ENCODE measurements at regions not wholly inside any gene's neighbourhood (a gene's known extent, or its start where the extent isn't known, plus 50 kb on each side); places are given as distances from the start of the nearest gene placed in this dataset.

DNA sequence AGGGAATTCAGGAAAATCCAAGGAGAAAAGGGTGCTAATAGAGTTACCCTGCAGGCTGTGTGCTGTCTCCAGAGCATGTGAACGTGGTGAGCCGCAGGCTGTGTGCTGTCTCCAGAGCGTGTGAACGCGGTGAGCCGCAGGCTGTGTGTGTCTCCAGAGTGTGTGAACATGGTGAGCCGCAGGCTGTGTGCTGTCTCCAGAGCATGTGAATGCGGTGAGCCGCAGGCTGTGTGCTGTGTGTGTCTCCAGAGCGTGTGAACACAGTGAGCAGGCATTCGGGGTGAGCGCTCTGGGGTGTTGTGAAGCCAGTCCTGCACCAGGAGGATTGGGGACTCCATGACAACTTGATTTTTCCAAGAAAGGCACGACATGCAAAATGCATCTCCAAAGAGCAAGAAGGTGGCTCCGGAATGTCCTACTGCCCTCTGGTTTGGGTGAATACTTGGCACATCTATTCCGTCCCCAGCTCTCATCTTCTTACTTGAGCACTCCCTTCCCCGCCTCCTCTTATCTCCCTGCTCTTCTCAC is 407.9 kb upstream of the SHH start:
- in situ Hi-C loops (cut with HindIII; ENCODE audit: low sequenced_read_pairs) = no loop called here
- DNase-seq (ENCODE audit: low spot score) = no peak

DNA sequence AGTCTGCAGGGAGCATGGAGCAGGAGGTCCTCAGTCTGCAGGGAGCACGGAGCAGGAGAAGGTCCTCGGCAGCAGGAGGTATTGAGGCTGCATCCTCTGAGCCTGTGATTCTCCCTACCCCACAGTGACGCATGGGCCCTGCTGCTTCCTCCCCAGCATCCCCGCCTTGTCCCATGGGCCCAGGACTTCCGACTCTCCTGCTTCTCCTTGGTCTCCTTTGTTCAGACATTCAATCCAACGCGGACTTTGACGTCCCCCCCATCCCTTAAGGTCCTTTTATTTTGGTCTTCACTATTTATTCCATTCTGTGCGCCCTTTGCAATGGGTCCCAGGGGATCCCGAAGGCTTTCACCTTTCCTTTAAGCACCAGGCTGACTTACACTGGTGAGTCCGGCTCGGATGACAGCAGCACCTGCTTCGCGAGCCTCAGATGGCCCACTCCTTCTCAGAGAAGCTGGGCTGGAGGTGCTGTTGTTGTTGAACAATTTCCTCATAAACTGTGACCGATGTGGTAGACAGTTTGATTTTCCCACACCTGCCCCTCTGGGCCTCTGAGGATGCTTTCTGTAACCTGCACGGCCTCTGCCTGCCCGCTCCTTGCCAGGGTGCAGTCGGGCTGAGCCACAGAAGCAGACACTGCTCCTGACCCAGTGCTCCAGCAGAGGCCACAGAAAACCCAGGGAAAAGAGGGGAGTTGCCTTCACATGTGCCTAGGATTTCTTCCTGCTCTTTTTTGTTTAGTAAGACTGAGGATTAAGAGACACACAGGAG is 407.2 kb upstream of the SHH start:
- in situ Hi-C loops (cut with HindIII; ENCODE audit: low sequenced_read_pairs) = no loop called here
- DNase-seq (ENCODE audit: low spot score) = no peak

DNA sequence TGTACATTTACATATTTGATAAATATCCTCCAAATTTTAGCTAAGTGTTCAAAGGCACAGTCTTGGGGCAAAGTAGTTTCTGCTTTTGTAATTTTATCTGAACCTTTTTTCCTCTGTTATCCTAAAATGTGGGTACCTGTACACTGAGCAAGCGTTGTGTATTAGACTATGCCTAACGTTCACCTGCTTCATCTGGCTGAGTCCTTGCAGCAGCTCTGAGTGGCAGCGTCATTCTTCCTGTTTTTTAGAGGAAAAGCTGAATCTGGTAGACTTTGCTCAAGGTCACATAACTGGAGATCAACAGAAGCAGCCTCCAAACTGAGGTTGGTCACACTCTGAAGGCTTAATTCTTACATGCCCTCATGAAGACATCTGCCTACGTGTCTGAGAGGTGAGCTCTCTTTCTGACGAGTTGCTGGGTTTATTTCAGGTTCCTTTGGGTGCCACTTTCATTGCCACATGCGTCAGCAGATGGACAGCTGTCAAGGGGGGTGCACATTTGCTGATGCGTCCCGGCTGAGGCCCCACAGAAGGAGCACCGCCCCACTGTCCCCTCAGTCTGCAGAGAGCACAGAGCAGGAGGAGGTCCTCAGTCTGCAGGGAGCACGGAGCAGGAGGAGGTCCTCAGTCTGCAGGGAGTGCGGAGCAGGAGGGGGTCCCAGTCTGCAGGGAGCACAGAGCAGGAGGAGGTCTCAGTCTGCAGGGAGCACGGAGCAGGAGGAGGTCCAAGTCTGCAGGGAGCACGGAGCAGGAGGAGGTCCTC is 406.5 kb upstream of the SHH start:
- DNase-seq (ENCODE audit: low spot score) = no peak
- in situ Hi-C loops (cut with HindIII; ENCODE audit: low sequenced_read_pairs) = no loop called here

DNA sequence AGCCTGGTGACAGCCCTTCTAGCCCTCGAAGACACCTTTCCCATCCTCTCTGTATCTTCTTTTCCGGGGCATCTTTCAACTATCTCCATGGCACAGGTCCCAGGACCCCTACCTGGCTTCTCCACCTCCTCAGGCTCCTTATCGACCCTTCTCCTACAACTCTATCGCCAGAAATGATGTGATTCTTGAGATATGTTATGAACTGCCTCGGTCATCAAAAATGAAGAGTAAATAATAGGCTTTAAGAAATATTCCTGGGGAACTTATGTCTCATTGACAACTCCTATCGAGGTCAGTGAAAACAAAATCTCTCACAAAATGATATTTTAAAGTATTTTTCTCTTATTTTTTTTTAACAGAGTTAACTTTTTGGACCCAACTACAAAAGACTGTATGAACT is 405.5 kb upstream of the SHH start:
- in situ Hi-C loops (cut with HindIII; ENCODE audit: low sequenced_read_pairs) = no loop called here
- DNase-seq (ENCODE audit: low spot score) = no peak

DNA sequence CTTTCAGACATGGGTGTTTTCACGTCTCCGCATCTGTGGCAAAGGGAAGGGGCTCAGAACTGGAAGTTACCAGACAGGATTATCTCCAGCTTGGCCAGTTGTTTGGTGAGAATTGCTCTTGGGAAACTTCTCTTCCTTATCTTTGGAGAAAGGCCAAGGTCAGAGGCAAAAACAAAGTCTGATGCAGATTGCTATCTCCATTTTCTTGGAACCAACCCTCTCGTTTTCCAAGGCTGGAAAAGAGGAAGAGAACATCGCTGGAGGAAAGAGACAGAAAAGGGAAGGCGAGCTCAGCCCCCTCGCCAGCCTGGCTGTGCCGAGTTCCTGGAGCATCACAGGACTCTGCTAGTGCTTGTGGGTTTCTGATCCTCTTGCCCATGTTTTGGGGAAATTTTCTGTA is 396.8 kb upstream of the SHH start:
- DNase-seq (ENCODE audit: low spot score) = no peak
- in situ Hi-C loops (cut with HindIII; ENCODE audit: low sequenced_read_pairs) = no loop called here

DNA sequence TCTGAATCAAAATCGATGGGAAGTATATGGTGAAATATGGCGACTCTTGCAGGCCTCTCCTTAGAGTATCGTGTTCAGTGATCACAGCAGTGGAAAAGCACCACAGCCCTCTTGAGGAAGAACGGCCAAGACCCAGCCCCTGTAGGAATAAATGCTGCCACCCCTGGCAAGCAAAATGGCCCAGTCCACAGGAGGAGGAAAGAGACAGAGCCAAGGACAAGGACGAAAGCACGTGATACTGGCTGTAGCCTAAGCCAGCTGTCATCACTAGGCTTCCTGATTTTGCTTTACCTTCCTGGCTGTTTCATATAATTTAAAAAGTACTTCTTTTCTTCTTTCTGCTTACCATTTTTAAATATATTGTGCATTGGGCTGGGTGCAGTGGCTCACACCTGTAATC is 395.0 kb upstream of the SHH start:
- in situ Hi-C loops (cut with HindIII; ENCODE audit: low sequenced_read_pairs) = no loop called here
- DNase-seq (ENCODE audit: low spot score) = no peak

DNA sequence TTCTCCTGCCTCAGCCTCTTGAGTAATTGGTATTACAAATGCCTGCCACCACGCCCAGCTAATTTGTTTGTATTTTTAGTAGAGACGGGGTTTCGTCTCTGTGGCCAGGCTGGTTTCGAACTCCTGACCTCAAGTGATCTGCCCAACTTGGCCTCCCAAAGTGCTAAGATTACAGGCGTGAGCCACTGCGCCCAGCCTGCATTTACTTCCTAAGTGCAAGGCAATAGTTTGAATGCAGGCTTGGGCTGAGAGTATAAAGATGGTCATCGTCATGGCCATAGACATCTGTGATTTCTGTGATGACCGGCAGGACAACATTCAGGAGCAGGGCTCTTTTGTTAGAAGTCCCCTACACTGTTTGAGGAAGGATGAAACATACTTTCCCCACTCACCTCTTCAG is 393.9 kb upstream of the SHH start:
- DNase-seq (ENCODE audit: low spot score) = no peak
- in situ Hi-C loops (cut with HindIII; ENCODE audit: low sequenced_read_pairs) = no loop called here

DNA sequence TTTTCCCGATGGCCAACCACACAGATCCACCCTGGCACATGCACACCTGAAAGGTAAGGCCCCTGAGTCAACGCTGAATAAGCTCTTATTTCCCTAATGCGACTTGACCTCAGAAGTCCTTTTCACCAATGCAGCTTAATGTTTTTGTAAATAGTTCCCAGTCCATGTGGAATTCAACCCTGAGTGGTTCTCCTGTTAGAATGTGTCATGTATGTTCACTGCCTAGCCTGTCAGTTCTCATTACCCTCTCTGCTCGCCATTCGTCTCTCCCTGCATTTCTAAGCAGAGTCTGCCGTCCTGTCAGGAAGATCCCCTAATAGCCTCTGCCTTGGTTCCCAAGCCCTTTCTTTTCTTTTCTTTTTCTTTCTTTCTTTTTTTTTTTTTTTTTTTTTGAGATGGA is 392.6 kb upstream of the SHH start:
- no peak for DNase-seq (ENCODE audit: low spot score)
- in situ Hi-C loops (cut with HindIII; ENCODE audit: low sequenced_read_pairs) = no loop called here

DNA sequence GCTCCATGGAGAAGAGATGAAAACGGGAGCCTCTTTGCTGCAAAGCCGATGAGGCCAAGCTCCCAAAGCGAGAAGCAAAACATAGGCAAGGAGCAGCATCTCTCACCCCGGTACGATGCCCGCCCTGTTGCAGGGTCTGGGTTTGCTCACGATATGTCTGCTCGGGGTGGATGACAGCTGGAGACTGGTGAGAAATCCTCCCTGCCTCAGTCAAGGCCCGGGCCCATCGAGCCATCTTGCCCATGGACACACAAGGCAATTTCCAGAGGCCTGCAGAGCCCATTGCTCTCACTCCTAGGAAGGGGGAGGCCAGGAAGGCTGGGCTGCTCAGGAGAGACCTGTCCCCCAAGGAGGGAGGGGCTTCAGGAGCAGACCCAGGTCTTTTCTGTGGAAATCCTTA is 391.7 kb upstream of the SHH start:
- DNase-seq (ENCODE audit: low spot score) = no peak
- in situ Hi-C loops (cut with HindIII; ENCODE audit: low sequenced_read_pairs) = no loop called here

DNA sequence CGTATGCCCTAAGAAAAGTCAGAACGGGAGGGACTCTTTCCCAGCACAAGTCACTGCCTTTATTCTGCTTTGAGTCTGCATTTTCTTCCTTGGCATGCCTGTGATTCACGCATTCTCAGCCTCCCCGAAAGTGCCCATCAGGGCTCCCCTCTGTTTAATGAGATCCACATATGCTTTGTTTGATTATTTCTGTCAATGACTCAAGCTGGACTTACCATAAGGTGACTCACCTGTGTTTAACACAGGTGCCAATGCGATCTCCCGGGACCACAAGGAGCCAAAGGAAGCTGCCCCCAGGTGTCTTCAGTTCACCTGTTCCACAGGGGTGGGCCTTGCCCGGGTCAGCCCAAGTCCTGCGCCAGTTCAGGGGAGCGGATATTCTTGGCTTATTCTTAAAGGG is 386.0 kb upstream of the SHH start:
- DNase-seq (ENCODE audit: low spot score) = no peak
- in situ Hi-C loops (cut with HindIII; ENCODE audit: low sequenced_read_pairs) = no loop called here

DNA sequence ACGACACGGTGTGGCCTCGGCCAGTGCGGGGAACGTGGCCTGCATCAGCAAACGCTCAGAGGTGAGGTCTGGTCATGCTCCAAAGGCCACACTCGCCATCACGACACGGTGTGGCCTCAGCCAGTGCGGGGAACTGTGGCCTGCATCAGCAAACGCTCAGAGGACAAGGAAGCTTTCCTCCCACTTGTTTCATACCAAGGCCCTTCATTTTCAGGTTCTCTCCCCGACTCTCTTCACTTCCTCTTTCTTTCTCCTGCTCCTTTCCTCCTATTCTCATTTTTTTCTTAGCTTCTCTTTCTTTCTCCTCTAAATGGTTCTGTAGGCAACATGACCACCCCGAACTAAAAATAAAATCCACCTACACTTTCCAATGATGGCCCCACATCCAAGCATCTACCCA is 384.4 kb upstream of the SHH start:
- in situ Hi-C loops (cut with HindIII; ENCODE audit: low sequenced_read_pairs) = no loop called here
- DNase-seq (ENCODE audit: low spot score) = no peak

DNA sequence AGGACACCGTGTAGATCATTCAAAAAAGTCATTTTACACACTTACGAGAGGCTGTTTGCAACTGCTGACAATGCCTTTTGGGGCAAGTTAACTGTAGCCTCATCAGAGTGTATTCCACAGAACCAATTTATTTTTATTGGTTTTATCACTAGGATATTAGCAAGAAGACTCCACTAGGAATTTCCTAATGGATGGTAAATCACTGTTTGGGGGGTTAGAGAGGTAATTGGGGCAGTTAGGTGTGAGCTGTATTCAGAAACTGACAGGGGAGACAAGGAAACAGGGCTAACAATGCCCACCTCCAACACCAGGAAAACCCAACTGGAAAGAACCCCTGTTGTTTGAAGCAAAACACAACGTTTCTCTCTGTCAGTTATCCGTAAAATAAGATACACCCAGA is 383.0 kb upstream of the SHH start:
- in situ Hi-C loops (cut with HindIII; ENCODE audit: low sequenced_read_pairs) = no loop called here
- DNase-seq (ENCODE audit: low spot score) = no peak

DNA sequence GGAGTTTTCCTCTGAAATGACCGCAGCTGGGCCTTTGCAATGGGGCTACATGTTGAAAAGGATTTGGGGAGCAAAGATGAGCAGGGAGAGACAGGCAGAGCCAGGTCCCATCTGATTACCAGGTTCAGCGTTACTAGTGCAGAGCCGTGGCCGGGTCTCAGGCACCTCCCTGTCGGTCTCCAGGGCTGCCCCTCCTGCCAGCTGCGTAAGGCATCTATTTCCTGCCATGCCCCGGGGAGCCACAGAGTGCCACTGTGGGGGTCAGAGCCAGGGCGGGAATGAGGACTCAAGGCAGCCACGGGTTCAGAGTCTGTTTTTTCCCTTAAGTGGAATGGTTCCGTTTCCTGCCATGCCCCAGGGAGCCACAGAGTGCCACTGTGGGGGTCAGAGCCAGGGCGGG is 382.6 kb upstream of the SHH start:
- no peak for DNase-seq (ENCODE audit: low spot score)
- in situ Hi-C loops (cut with HindIII; ENCODE audit: low sequenced_read_pairs) = no loop called here

DNA sequence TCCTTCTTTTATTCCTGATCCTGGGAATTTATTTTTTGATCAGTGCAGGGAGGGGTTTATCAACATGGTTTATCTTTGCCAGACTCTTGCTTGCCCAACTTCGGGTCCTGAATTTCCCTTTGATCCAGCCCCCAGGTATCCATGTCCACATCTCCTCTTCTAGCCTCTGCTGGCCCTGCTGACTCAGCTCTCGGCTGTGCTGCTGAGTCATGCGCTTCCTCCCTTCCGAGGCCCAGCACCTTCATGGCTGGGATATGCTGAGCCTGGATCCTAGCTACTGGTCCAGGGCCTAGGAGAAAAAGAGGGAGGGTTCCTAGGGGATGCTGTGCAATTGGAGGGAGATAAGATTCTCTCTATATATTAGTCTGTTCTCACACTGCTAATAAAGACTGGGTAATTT is 380.7 kb upstream of the SHH start:
- no peak for DNase-seq (ENCODE audit: low spot score)
- in situ Hi-C loops (cut with HindIII; ENCODE audit: low sequenced_read_pairs) = no loop called here

DNA sequence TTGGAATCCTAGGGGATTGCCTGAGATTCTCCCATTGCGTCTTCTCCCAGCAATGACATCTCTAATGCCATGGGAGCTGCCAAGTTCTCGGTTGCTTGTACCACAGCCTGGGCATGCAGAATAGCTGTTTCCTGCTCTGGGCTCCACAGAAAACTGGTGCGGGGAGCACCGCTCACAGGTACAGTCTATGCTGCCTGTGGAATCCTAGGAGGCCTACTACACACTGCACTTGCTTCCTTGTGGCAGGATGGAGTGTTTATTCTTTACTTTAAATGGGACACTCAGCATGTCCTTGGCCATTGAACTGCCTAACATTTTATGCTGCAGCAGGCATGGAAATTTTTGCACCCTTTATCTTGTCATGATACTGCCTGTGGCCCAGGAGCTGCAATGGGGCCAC is 378.8 kb upstream of the SHH start:
- no peak for DNase-seq (ENCODE audit: low spot score)
- in situ Hi-C loops (cut with HindIII; ENCODE audit: low sequenced_read_pairs) = no loop called here

DNA sequence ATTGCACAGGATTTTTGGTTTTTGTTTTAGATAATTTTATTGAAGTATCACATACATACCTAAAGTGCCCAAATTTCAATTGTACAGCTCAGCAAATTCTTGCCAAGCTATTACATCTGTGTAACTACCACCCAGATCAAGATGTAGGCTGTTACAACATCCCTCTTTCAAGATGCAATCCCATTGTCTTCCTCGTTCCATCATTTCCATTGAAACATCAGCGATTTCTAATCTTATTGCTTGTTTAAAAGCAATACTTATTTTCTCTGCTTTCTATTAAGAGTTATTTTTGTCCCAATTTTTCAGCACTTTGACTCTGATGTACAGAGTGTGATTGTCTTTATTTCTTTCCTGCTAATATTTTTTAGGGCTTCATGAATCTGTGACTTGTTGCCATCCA is 372.8 kb upstream of the SHH start:
- in situ Hi-C loops (cut with HindIII; ENCODE audit: low sequenced_read_pairs) = no loop called here
- no peak for DNase-seq (ENCODE audit: low spot score)

DNA sequence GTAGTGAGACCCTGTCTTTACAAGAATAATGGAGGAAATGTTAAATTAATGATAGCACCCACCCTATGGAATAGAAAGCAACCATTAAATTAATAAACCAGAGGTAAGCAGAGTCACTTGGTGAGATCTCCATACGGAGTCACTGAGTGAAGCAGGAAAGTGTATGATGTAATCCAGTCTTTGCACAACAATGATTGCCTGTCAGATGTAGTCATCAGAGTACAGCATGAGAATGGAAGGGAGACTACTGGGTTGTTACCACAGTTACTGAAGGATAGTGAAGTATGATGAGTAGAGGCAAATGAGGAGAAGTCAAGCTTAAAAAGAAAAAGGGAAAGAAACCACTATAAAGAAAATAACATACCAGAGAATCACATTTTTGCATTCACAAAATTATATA is 371.9 kb upstream of the SHH start:
- DNase-seq (ENCODE audit: low spot score) = no peak
- in situ Hi-C loops (cut with HindIII; ENCODE audit: low sequenced_read_pairs) = no loop called here

DNA sequence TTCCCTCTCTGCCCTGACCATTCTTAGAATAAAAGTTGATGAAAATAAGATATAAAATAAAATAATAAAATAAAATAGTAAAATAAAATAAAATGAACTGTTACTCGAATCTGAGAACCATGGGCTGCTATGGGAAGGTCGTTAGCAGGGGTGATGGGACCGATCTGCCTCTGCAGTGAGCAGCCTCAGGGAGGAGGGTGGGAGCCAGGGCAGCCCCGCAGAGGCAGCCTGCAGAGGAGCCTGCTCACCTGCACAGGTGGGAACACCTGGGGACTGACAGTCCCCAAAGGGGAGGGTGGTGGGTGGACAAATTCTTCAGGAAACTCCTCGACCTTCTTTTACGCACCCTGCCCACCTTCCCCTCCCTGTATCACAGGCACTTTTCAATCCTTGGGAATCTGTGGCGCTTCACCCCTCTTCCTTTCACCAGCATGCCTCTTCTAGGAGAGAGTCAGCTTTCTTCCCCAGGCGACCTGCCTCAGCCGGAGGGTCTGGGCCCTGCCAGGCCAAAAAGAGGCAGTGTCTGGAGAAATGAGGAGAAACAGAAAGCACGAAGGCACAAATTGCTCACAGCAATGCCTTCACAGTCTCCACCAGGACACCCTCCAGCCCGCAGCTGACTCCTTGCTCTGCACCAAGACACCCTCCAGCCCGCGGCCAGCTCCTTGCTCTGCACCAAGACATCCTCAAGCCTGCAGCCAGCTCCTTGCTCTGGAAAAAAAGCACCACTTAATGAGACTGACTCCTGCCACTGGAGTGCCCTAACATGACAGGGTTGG is 368.4 kb upstream of the SHH start:
- in situ Hi-C loops (cut with HindIII; ENCODE audit: low sequenced_read_pairs) = no loop called here
- no peak for DNase-seq (ENCODE audit: low spot score)

DNA sequence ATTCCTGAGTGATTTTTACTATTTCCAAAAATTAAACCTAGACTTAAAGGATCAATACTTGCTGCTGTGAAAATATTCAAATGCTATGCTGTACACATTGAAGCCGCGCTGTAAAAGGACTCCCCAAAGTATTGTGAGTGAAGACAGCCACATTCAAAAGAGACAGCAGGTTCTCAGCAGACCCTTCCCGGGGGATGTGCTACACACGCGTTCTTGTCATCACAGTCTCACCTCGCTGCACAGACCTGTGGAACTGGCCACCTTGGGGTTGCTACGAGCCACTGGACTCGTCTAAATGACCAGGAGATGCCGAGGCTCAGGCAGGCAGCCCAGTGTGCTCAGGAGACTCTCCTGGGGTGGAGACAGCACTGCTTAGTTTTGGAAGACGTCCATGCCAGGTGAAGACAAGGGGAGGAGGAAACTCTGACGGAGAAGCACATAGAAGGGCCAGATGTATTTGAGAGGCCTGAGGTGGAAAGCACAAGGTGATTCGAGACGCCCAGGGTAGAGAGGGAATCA is 367.7 kb upstream of the SHH start:
- in situ Hi-C loops (cut with HindIII; ENCODE audit: low sequenced_read_pairs) = no loop called here
- DNase-seq (ENCODE audit: low spot score) = no peak

DNA sequence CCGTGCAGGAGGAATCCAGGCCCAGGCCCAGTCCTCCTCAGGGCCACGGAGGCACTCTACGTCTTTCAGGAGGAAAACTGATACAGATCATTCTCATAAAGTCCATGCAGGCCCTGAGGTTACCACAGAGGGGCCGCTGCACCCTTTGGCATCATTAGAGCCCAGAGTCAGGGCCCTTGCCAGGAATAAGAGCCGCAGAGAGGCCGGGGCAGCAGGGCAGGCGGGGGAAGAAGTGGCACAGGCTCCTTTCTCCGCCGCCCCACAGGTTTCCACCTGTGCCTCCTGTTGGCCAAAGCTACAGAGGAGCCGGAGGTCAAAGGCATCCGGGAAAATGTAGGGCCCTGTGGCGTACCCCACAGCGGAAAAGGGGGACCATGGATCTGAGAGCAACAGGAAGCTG is 366.6 kb upstream of the SHH start:
- in situ Hi-C loops (cut with HindIII; ENCODE audit: low sequenced_read_pairs) = no loop called here

More for the DNA sequence above, 366.6 kb upstream of the SHH start:
- no peak for DNase-seq (ENCODE audit: low spot score)
